ENCODE measurements at regions not wholly inside any gene's neighbourhood (a gene's known extent, or its start where the extent isn't known, plus 50 kb on each side); places are given as distances from the start of the nearest gene placed in this dataset.
"Not testable (repeated sequence)": the region's sequence is repeated elsewhere in the genome, so short reads cannot be mapped to it uniquely, and the experiment has no call there.

- no peak for ATAC-seq (ENCODE audit: low FRiP score)
- TF ChIP-seq CTCF (IDR thresholded peaks at IDR 0.05): no peak
- no peak for DNase-seq (ENCODE audit: low spot score)
Measured at GRCh38 chr18:21972281-21972680, 197.1 kb upstream of the GATA6 start.

GRCh38 chr18:21975954-21976353 is 193.4 kb upstream of the GATA6 start:
- DNase-seq (ENCODE audit: low spot score); ATAC-seq (ENCODE audit: low FRiP score): not testable (repeated sequence)

GRCh38 chr18:21978546-21979170 is 190.7 kb upstream of the GATA6 start:
- ATAC-seq (ENCODE audit: low FRiP score): no peak
- no peak for TF ChIP-seq CTCF (IDR thresholded peaks at IDR 0.05)
- no peak for DNase-seq (ENCODE audit: low spot score)

- no peak for TF ChIP-seq CTCF (IDR thresholded peaks at IDR 0.05)
- DNase-seq (ENCODE audit: low spot score): no peak
- no peak for ATAC-seq (ENCODE audit: low FRiP score)
Measured at GRCh38 chr18:21979171-21979560, 190.2 kb upstream of the GATA6 start.

GRCh38 chr18:21979759-21980158 is 189.6 kb upstream of the GATA6 start:
- no peak for TF ChIP-seq CTCF (IDR thresholded peaks at IDR 0.05)
- no peak for DNase-seq (ENCODE audit: low spot score)
- no peak for ATAC-seq (ENCODE audit: low FRiP score)

- TF ChIP-seq CTCF (IDR thresholded peaks at IDR 0.05): no peak
- no peak for ATAC-seq (ENCODE audit: low FRiP score)
- DNase-seq (ENCODE audit: low spot score): no peak
Measured at GRCh38 chr18:21980744-21981143, 188.6 kb upstream of the GATA6 start.

- not testable (repeated sequence) for ATAC-seq (ENCODE audit: low FRiP score); DNase-seq (ENCODE audit: low spot score)
Measured at GRCh38 chr18:21981489-21981888, 187.9 kb upstream of the GATA6 start.

GRCh38 chr18:21991081-21991534 is 178.3 kb upstream of the GATA6 start:
- ATAC-seq (ENCODE audit: low FRiP score): no peak
- no peak for TF ChIP-seq CTCF (IDR thresholded peaks at IDR 0.05)
- DNase-seq (ENCODE audit: low spot score): no peak
